ENCODE measurements at regions not wholly inside any gene's neighbourhood (a gene's known extent, or its start where the extent isn't known, plus 50 kb on each side); places are given as distances from the start of the nearest gene placed in this dataset.

- TF ChIP-seq, protein P1, sequence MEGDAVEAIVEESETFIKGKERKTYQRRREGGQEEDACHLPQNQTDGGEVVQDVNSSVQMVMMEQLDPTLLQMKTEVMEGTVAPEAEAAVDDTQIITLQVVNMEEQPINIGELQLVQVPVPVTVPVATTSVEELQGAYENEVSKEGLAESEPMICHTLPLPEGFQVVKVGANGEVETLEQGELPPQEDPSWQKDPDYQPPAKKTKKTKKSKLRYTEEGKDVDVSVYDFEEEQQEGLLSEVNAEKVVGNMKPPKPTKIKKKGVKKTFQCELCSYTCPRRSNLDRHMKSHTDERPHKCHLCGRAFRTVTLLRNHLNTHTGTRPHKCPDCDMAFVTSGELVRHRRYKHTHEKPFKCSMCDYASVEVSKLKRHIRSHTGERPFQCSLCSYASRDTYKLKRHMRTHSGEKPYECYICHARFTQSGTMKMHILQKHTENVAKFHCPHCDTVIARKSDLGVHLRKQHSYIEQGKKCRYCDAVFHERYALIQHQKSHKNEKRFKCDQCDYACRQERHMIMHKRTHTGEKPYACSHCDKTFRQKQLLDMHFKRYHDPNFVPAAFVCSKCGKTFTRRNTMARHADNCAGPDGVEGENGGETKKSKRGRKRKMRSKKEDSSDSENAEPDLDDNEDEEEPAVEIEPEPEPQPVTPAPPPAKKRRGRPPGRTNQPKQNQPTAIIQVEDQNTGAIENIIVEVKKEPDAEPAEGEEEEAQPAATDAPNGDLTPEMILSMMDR (IDR thresholded peaks at IDR 0.05) = no peak
- TF ChIP-seq POLR2A (IDR thresholded peaks at IDR 0.05) = no peak
Measured at GRCh38 chr19:33885236-33885635, 88.6 kb downstream of the KCTD15 start.
